ENCODE measurements at regions not wholly inside any gene's neighbourhood (a gene's known extent, or its start where the extent isn't known, plus 50 kb on each side); places are given as distances from the start of the nearest gene placed in this dataset.

GRCh38 chr6:67231092-67231491, 1404.0 kb upstream of the ADGRB3 start:
- no peak for TF ChIP-seq CTCF (IDR thresholded peaks at IDR 0.05)
- no peak for TF ChIP-seq POLR2AphosphoS5 (IDR thresholded peaks at IDR 0.05)

Measured in prostate gland (tissue), 2 donors.